Stimulated activated CD4-positive, alpha-beta T cell treated with anti-CD3 and anti-CD28 coated beads, Interleukin-4, amount 100 ng/mL, for 24 hours (primary cell): ENCODE measurements at regions not wholly inside any gene's neighbourhood (a gene's known extent, or its start where the extent isn't known, plus 50 kb on each side); places are given as distances from the start of the nearest gene placed in this dataset.
"Not testable (repeated sequence)": the region's sequence is repeated elsewhere in the genome, so short reads cannot be mapped to it uniquely, and the experiment has no call there.

Source experiments
- DNase-seq: peaks from one replicate; pipeline ENCODE4 v3.0.0-alpha.2; 2020

- no peak for DNase-seq
These were observed 131.7 kb upstream of the NDUFV2 start for GRCh38 chr18:8970843-8971242.

- DNase-seq = no peak
These were observed 130.4 kb upstream of the NDUFV2 start for GRCh38 chr18:8972116-8972515.

- DNase-seq = no peak
These were observed 128.2 kb upstream of the NDUFV2 start for GRCh38 chr18:8974279-8974678.

GRCh38 chr18:8974696-8975095 lies 127.8 kb upstream of the NDUFV2 start:
- DNase-seq = no peak

- no peak for DNase-seq
These were observed 126.9 kb upstream of the NDUFV2 start for GRCh38 chr18:8975624-8976023.

- DNase-seq = no peak
These were observed 125.9 kb upstream of the NDUFV2 start for GRCh38 chr18:8976606-8977005.

GRCh38 chr18:8977166-8977565 lies 125.3 kb upstream of the NDUFV2 start:
- DNase-seq = no peak

GRCh38 chr18:8977701-8978100 lies 124.8 kb upstream of the NDUFV2 start:
- DNase-seq = no peak

- no peak for DNase-seq
These were observed 124.1 kb upstream of the NDUFV2 start for GRCh38 chr18:8978394-8978793.

GRCh38 chr18:8979258-8979988 lies 123.1 kb upstream of the NDUFV2 start:
- DNase-seq = no peak

GRCh38 chr18:8980496-8980895 lies 122.0 kb upstream of the NDUFV2 start:
- no peak for DNase-seq

GRCh38 chr18:8980918-8981317 lies 121.6 kb upstream of the NDUFV2 start:
- DNase-seq = no peak

- no peak for DNase-seq
These were observed 119.9 kb upstream of the NDUFV2 start for GRCh38 chr18:8982416-8983183.

- no peak for DNase-seq
These were observed 119.3 kb upstream of the NDUFV2 start for GRCh38 chr18:8983195-8983594.

- no peak for DNase-seq
These were observed 118.3 kb upstream of the NDUFV2 start for GRCh38 chr18:8984131-8984721.

- DNase-seq = no peak
These were observed 115.3 kb upstream of the NDUFV2 start for GRCh38 chr18:8987241-8987640.

GRCh38 chr18:8988260-8988871 lies 114.1 kb upstream of the NDUFV2 start:
- DNase-seq = peak; percentile 60

- no peak for DNase-seq
These were observed 113.5 kb upstream of the NDUFV2 start for GRCh38 chr18:8989017-8989416.

GRCh38 chr18:8989855-8990254 lies 112.6 kb upstream of the NDUFV2 start:
- no peak for DNase-seq

- DNase-seq = no peak
These were observed 112.0 kb upstream of the NDUFV2 start for GRCh38 chr18:8990276-8991031.

GRCh38 chr18:8991155-8991554 lies 111.3 kb upstream of the NDUFV2 start:
- no peak for DNase-seq

GRCh38 chr18:8992500-8992899 lies 110.0 kb upstream of the NDUFV2 start:
- not testable (repeated sequence) for DNase-seq

- DNase-seq = no peak
These were observed 107.9 kb upstream of the NDUFV2 start for GRCh38 chr18:8994603-8995002.
